VCaP (cell line): ENCODE measurements at regions not wholly inside any gene's neighbourhood (a gene's known extent, or its start where the extent isn't known, plus 50 kb on each side); places are given as distances from the start of the nearest gene placed in this dataset.

Experiments
- H3K27ac ChIP-seq: fragments of 450-650 bp; 2 replicates; pipeline ENCODE4 v1.5.1; 2017
- TF ChIP-seq, protein P1 (sequence below): fragments of 450-650 bp; conservative IDR thresholded peaks from 2 replicates; pipeline ENCODE4 v1.5.1; 2017; ENCODE audit warnings: mild to moderate bottlenecking, moderate library complexity

DNA sequence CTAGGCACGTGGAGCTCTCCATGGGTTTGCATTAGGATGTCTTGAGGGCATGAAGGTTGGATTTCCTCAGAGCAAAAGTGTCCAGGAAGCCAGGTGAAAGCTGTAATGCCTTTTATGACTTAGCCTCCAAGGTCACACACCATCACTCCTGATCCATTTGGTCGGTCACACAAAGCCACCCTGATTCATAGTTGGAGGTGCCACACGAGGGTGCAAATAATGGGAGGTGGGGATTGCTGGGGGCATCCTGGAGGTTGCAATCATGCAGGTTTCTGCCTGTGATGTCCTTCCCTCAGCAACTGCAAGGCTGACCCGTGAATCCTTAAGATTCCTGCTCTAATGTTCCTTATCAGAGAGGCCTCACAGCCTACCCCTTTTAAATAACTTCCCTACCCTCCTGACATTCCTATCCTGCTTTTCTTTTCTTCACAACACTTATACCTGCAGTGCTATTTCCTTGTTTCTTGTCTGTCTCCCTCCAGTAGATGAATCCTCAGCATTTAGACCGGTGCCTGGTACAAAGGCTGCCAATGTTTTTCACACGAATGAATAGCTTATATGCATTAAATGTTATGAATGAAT lies 97.1 kb downstream of the LIPG start:
- TF ChIP-seq, protein P1, sequence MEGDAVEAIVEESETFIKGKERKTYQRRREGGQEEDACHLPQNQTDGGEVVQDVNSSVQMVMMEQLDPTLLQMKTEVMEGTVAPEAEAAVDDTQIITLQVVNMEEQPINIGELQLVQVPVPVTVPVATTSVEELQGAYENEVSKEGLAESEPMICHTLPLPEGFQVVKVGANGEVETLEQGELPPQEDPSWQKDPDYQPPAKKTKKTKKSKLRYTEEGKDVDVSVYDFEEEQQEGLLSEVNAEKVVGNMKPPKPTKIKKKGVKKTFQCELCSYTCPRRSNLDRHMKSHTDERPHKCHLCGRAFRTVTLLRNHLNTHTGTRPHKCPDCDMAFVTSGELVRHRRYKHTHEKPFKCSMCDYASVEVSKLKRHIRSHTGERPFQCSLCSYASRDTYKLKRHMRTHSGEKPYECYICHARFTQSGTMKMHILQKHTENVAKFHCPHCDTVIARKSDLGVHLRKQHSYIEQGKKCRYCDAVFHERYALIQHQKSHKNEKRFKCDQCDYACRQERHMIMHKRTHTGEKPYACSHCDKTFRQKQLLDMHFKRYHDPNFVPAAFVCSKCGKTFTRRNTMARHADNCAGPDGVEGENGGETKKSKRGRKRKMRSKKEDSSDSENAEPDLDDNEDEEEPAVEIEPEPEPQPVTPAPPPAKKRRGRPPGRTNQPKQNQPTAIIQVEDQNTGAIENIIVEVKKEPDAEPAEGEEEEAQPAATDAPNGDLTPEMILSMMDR: no peak
- H3K27ac ChIP-seq: no peak overlapping the region

- TF ChIP-seq, protein P1: no peak
- H3K27ac ChIP-seq: no peak overlapping the region
Measured at GRCh38 chr18:49656073-49656692, 94.3 kb downstream of the LIPG start.

DNA sequence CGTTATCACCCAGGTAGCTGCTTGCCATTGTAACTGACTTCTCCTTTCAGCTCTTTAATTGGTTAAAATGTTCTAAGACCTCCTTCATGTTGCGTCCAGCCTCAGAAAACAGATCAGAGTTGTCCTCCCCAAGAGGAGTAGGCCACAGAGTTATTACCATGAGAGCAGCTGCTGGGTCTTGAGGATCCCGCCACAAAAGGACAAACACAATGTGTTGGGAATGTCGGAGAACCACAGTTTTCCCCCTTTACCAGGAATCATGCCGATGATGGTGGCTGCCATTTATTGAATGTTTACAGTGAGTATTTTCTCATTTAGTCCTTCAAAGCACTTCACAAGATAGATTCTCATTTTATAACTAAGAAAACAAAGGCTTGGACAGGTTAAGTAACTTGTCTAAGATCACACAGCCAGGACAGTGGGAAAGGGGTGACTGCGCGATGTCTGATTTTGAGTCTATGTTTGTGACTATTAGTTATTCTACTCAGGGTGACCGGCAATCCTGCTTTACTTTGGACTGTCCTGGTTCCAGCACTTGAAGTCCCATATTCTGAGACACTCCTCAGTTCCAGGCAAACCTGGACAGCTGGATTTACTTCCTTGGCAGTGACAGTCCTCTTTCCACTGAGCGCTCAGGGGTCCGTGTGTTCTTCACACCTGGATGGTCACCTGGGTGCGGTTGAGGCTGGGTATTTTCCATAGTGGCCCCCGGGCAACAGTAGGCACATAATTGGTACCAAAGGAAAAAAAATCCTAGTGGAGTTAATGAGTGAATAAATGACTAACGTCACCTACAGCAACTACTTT lies 93.6 kb downstream of the LIPG start:
- H3K27ac ChIP-seq: no peak overlapping the region
- TF ChIP-seq, protein P1: no peak

GRCh38 chr18:49654347-49654746 lies 92.5 kb downstream of the LIPG start:
- no peak overlapping the region for H3K27ac ChIP-seq
- TF ChIP-seq, protein P1: no peak

DNA sequence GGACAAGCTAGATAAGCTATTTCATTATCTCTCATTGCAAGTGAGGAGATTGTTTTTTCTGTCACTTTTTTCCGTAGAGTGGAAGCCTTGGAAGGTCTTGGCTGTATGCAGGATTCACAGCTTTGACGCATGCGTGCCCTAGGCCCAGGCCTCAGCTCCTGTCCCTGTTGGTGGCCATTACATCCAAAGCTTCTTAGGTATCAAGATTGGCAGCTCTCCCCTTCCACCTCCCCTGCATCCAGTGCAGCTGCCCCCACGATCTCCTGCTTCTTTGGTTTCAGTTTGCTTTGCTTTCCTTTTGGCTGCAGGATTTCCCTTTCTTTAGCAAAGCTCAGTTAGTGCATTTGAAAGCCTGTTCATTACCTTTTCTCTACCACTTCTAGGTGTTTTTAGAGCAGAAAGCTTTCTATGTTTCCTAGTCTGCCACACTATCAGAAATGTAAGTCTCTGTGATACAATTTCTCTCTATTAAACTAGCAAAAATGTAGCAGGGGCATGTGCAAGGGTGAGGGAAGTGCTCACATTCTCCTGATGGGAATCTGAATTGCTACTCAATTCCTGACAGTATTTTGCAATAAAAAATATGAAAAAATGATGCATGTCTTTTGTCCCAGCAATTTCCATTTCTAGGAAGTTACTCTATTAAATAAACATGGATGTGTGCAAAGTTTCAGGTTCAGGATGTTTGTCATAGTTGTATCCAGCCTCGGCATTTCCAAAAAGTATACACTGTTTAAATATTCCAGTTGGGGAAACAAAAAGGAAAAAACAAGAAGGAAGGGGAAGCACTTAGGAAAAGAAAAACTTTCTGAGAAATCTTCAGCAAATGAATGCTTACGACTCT lies 91.2 kb downstream of the LIPG start:
- no peak overlapping the region for H3K27ac ChIP-seq
- TF ChIP-seq, protein P1: no peak

- TF ChIP-seq, protein P1: no peak
- H3K27ac ChIP-seq: no peak overlapping the region
Measured at GRCh38 chr18:49651033-49651432, 89.2 kb downstream of the LIPG start.
